DMS114 treated with DMSO at 0.1 percent for 48 hours (cell line): ENCODE measurements at regions not wholly inside any gene's neighbourhood (a gene's known extent, or its start where the extent isn't known, plus 50 kb on each side); places are given as distances from the start of the nearest gene placed in this dataset.

Source experiments
- DNase-seq: peaks from one replicate; lab custom pipeline; 2025; ENCODE audit not compliant: unreplicated experiment; lab: John Stamatoyannopoulos, UW

- no peak for DNase-seq
Observed at GRCh38 chr16:66069587-66069986, 296.9 kb upstream of the CDH5 start.

- no peak for DNase-seq
Observed at GRCh38 chr16:66066404-66066803, 300.1 kb upstream of the CDH5 start.

GRCh38 chr16:66065925-66066324, 300.6 kb upstream of the CDH5 start:
- no peak for DNase-seq

- no peak for DNase-seq
Observed at GRCh38 chr16:66064801-66065530, 301.5 kb upstream of the CDH5 start.

- no peak for DNase-seq
Observed at GRCh38 chr16:66058832-66059231, 307.7 kb upstream of the CDH5 start.

- no peak for DNase-seq
Observed at GRCh38 chr16:66058172-66058691, 308.3 kb upstream of the CDH5 start.

- no peak for DNase-seq
Observed at GRCh38 chr16:66057057-66057456, 309.4 kb upstream of the CDH5 start.

GRCh38 chr16:66054095-66054494, 312.4 kb upstream of the CDH5 start:
- DNase-seq, result no peak

GRCh38 chr16:66052745-66053144, 313.7 kb upstream of the CDH5 start:
- no peak for DNase-seq

GRCh38 chr16:66050991-66051390, 315.5 kb upstream of the CDH5 start:
- DNase-seq, result no peak

- DNase-seq, result no peak
Observed at GRCh38 chr16:66049865-66050264, 316.6 kb upstream of the CDH5 start.

- DNase-seq, result no peak
Observed at GRCh38 chr16:66045626-66046025, 320.9 kb upstream of the CDH5 start.

- no peak for DNase-seq
Observed at GRCh38 chr16:66044556-66044955, 321.9 kb upstream of the CDH5 start.

GRCh38 chr16:66044089-66044488, 322.4 kb upstream of the CDH5 start:
- no peak for DNase-seq

GRCh38 chr16:66043326-66043725, 323.2 kb upstream of the CDH5 start:
- no peak for DNase-seq

- DNase-seq, result no peak
Observed at GRCh38 chr16:66042341-66042740, 324.1 kb upstream of the CDH5 start.

- no peak for DNase-seq
Observed at GRCh38 chr16:66041907-66042306, 324.6 kb upstream of the CDH5 start.

- no peak for DNase-seq
Observed at GRCh38 chr16:66039793-66040192, 326.7 kb upstream of the CDH5 start.

- no peak for DNase-seq
Observed at GRCh38 chr16:66036793-66037715, 329.4 kb upstream of the CDH5 start.

- DNase-seq, result no peak
Observed at GRCh38 chr16:66036184-66036583, 330.3 kb upstream of the CDH5 start.

GRCh38 chr16:66035096-66035495, 331.4 kb upstream of the CDH5 start:
- DNase-seq, result no peak

- DNase-seq, result no peak
Observed at GRCh38 chr16:66032841-66033240, 333.6 kb upstream of the CDH5 start.
